ENCODE measurements at regions not wholly inside any gene's neighbourhood (a gene's known extent, or its start where the extent isn't known, plus 50 kb on each side); places are given as distances from the start of the nearest gene placed in this dataset.

- TF ChIP-seq ZBTB40 (IDR thresholded peaks at IDR 0.05) (no peak), ZBTB40 (CRISPR knock-in tag; IDR thresholded peaks at IDR 0.05) (no peak), ZNF277 (CRISPR knock-in tag; IDR thresholded peaks at IDR 0.05; ENCODE audit: borderline replicate concordance) (no peak), TGIF2 (CRISPR knock-in tag; IDR thresholded peaks at IDR 0.05) (no peak), RBM22 (IDR thresholded peaks at IDR 0.05; ENCODE audit: low read depth, low read length, poor library complexity, severe bottlenecking) (no peak), REST (IDR thresholded peaks at IDR 0.05; ENCODE audit: borderline replicate concordance) (no peak), REST (CRISPR knock-in tag; IDR thresholded peaks at IDR 0.05; ENCODE audit: low read depth) (no peak)
Measured at GRCh38 chr16:14354561-14355351, 275.3 kb downstream of the PARN start (continued).
